ENCODE measurements at regions not wholly inside any gene's neighbourhood (a gene's known extent, or its start where the extent isn't known, plus 50 kb on each side); places are given as distances from the start of the nearest gene placed in this dataset.

DNA sequence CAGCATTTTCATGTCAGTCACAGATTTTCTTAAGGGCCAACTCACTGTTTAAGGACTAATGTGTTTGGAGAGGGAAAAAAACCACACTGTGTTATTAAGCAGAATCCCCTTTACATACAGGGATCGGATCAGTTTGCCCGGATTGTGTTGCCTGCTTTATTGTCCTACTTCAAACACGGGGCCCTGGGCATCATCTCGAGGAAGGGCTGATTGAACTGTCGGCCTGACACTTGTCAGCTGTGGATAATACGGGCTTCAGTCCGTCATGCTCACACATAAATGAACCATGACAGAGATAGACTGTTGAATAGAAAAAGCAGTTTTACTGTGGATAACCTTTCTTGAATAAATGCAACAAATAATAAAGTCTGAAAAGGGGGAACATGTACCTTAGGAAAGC, 325.0 kb downstream of the ZSWIM6 start:
- TF ChIP-seq CTCF (IDR thresholded peaks at IDR 0.05; ENCODE audit: low read depth, low read length) (no peak), MYC (IDR thresholded peaks at IDR 0.05; ENCODE audit: low read depth, low read length) (no peak), POLR2A (IDR thresholded peaks at IDR 0.05; ENCODE audit: extremely low read depth, insufficient read length) (no peak), MAX (IDR thresholded peaks at IDR 0.05; ENCODE audit: low read depth, low read length) (no peak)
- H3K4me3 ChIP-seq (ENCODE audit: low read depth, low read length), result no peak overlapping the region
- no peak for DNase-seq (ENCODE audit: low read depth)

DNA sequence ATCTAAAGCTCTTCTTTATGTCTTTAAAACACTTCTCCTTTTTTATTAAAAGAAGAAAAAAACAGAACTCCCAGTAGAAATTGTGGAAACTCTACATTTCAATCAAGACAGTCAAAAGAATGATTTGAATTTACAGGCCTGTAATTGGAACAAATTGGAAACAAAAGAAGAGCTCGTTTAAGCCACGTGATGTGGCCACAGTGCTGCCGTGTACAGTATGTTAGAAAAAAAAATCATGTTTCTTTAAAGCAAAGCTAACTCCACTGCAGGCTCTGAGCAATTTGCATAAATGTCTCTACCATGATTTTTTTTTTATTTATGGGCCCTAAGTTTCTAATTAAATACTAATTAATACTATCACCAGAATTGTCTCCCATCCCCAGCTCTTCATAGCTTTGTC, 325.6 kb downstream of the ZSWIM6 start:
- TF ChIP-seq MYC (IDR thresholded peaks at IDR 0.05; ENCODE audit: low read depth, low read length) (no peak), CTCF (IDR thresholded peaks at IDR 0.05; ENCODE audit: low read depth, low read length) (no peak), MAX (IDR thresholded peaks at IDR 0.05; ENCODE audit: low read depth, low read length) (no peak), POLR2A (IDR thresholded peaks at IDR 0.05; ENCODE audit: extremely low read depth, insufficient read length) (no peak)
- no peak for DNase-seq (ENCODE audit: low read depth)
- no peak overlapping the region for H3K4me3 ChIP-seq (ENCODE audit: low read depth, low read length)

DNA sequence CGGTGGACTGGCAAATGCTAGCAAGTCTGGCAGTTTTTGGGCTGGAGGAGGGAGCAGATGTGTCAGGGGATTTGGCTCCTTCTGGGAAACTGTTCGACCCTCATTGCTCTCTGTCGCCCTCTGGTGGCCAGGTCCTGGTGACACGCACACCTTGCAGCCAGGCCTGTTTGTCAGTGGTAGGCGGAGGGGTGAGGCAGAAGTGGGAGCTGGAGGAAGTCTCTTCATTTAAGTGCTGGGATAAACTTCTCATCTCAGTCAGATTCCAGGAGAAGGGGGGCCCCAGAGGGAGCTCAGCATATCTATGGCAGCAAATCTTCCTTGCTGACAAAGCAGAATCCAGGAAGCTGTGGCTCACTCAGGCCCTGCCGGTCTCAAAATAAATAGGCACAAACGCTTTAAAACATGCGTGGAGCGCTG, 326.5 kb downstream of the ZSWIM6 start:
- TF ChIP-seq MAX (IDR thresholded peaks at IDR 0.05; ENCODE audit: low read depth, low read length), result 0 out of 2 replicates have a peak, but pooled peaks have one; percentile 26
- no peak for TF ChIP-seq MYC (IDR thresholded peaks at IDR 0.05; ENCODE audit: low read depth, low read length)
- no peak for TF ChIP-seq POLR2A (IDR thresholded peaks at IDR 0.05; ENCODE audit: extremely low read depth, insufficient read length)
- peak; percentile 90 for TF ChIP-seq CTCF (IDR thresholded peaks at IDR 0.05; ENCODE audit: low read depth, low read length)
- H3K4me3 ChIP-seq (ENCODE audit: low read depth, low read length), result no peak overlapping the region
- peak; percentile 64 for DNase-seq (ENCODE audit: low read depth)

- H3K4me3 ChIP-seq (ENCODE audit: low read depth, low read length), result no peak overlapping the region
- DNase-seq (ENCODE audit: low read depth), result no peak
- TF ChIP-seq MAX (IDR thresholded peaks at IDR 0.05; ENCODE audit: low read depth, low read length) (no peak), CTCF (IDR thresholded peaks at IDR 0.05; ENCODE audit: low read depth, low read length) (no peak), POLR2A (IDR thresholded peaks at IDR 0.05; ENCODE audit: extremely low read depth, insufficient read length) (no peak), MYC (IDR thresholded peaks at IDR 0.05; ENCODE audit: low read depth, low read length) (no peak)
These were observed 327.2 kb downstream of the ZSWIM6 start for GRCh38 chr5:61659221-61659696.

DNA sequence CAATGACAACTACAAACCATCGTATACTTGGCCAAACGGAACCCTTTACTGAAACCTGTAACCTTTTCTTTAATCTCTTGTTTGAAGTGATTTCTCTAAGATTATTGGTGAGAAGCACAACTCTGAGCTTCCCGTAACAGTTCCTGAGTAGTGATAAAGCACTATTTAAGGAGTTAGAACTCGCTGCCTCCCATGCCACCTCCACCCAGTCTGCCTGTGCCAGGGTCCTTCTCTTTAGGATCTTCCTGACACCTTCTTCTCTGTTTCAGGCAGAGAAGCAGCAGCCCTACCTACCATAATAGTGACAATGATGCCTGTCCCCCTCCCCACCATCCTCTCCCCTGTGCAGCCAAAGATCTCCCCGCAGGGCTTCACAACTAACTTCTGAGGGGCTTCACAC, 330.6 kb downstream of the ZSWIM6 start:
- TF ChIP-seq POLR2A (IDR thresholded peaks at IDR 0.05; ENCODE audit: extremely low read depth, insufficient read length) (no peak), CTCF (IDR thresholded peaks at IDR 0.05; ENCODE audit: low read depth, low read length) (no peak), MYC (IDR thresholded peaks at IDR 0.05; ENCODE audit: low read depth, low read length) (no peak), MAX (IDR thresholded peaks at IDR 0.05; ENCODE audit: low read depth, low read length) (no peak)
- no peak overlapping the region for H3K4me3 ChIP-seq (ENCODE audit: low read depth, low read length)
- DNase-seq (ENCODE audit: low read depth), result no peak

Measured in NB4 (cell line).